Type B pancreatic cell (in vitro differentiated cells): ENCODE measurements at regions not wholly inside any gene's neighbourhood (a gene's known extent, or its start where the extent isn't known, plus 50 kb on each side); places are given as distances from the start of the nearest gene placed in this dataset.

ENCODE experiments used
- DNase-seq: peaks from one replicate; pipeline ENCODE4 v3.0.0; 2021; ENCODE audit warnings: mixed read lengths; ENCODE audit not compliant: unreplicated experiment; ENCODE audit errors: extremely low spot score
- H3K27ac Mint-ChIP-seq: 2 replicates; pipeline ENCODE4 v1.8.0; 2021; ENCODE audit warnings: mild to moderate bottlenecking, mixed read lengths
- H3K27me3 Mint-ChIP-seq: 2 replicates; pipeline ENCODE4 v1.8.0; 2021; ENCODE audit warnings: mixed read lengths
- H3K36me3 Mint-ChIP-seq: 2 replicates; pipeline ENCODE4 v1.8.0; 2021; ENCODE audit warnings: mixed read lengths
- H3K4me1 Mint-ChIP-seq: one replicate; pipeline ENCODE4 v1.8.0; 2021; ENCODE audit warnings: mixed read lengths; ENCODE audit not compliant: unreplicated experiment
- H3K4me3 Mint-ChIP-seq: 2 replicates; pipeline ENCODE4 v1.8.0; 2021; ENCODE audit warnings: mild to moderate bottlenecking, mixed read lengths
- H3K9me3 Mint-ChIP-seq: 2 replicates; pipeline ENCODE4 v1.8.0; 2021; ENCODE audit warnings: mixed read lengths
- CTCF ChIP-seq: fragments of 200-600 bp; sonication (generic); conservative IDR thresholded peaks from 2 replicates; pipeline ENCODE4 v1.5.0; 2021; ENCODE audit warnings: antibody characterized with exemption, mild to moderate bottlenecking

DNA sequence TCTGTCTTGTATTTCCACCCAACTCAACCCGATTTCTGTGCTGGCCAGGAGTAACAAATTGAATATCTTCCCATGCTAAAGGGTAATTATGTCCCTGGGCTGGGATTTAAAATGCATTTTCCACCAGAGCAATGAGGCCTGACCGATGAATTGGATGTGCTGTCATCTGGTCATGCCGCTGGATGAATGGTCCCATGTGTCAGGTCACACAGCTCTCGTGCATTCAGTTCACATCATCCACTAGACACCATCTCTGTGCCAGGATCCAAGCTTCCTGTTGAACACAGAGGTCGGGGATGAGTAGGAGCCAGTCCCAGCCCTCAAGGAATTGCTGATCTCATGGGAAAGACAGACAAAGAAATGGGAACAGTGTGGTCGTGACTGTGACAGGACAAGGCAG, 200.8 kb downstream of the ADRA2A start:
- Mint-ChIP-seq H3K4me1 (peaks cover 6% of the 10 kb centered on the region), H3K27ac (no peak overlapping the region), H3K36me3 (no peaks in the 10 kb centered on the region), H3K9me3 (no peaks in the 10 kb centered on the region), H3K4me3 (no peak overlapping the region), H3K27me3 (peaks cover 3% of the 10 kb centered on the region)
- no peak for TF ChIP-seq CTCF
- DNase-seq = no peak

DNA sequence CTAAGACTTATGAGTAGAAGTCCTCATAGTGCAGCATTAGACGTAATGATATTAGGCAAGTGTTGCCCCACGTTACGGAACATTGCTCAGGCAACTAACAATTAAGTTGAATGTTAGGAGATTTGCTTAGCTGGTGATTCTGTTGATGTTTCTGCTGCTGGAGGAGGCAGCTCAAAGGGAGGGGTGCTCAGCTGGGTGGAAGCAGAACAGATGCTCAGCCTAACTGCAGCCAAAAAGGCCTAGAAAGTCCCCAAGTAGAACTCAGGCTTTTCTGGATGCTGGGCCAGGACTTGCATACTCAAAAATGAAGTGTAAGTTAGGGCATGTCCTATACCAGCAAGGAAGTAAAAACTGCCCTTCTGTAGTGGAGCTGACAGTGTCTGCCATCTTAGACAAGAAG, 201.4 kb downstream of the ADRA2A start:
- peaks cover 6% of the 10 kb centered on the region for H3K4me1 Mint-ChIP-seq
- TF ChIP-seq CTCF = no peak
- no peak for DNase-seq
- no peaks in the 10 kb centered on the region for H3K36me3 Mint-ChIP-seq
- H3K27me3 Mint-ChIP-seq = peaks cover 7% of the 10 kb centered on the region
- no peak overlapping the region for H3K4me3 Mint-ChIP-seq
- H3K9me3 Mint-ChIP-seq = no peaks in the 10 kb centered on the region
- H3K27ac Mint-ChIP-seq = no peak overlapping the region

DNA sequence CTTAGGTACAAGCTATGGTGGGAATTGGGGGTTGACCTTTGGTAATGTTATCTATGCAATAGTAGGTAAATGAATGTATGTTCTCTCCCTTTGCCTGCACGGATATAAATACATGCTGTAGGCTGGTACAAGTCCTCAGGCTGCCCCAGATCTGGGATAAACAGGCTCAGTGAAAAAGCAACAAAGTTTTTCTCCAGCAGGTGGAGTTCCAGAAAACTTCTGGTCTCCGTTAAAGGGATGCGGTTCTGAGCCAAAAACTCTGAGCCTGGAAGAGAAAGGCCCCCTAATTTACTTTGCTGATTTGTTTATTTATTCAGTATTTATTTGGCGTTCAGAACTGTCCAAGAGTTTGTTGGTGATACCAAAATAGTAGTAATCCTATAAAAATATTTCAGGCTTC, 204.7 kb downstream of the ADRA2A start:
- no peak for DNase-seq
- no peaks in the 10 kb centered on the region for H3K36me3 Mint-ChIP-seq
- H3K4me1 Mint-ChIP-seq = no peaks in the 10 kb centered on the region
- no peaks in the 10 kb centered on the region for H3K9me3 Mint-ChIP-seq
- no peak overlapping the region for H3K4me3 Mint-ChIP-seq
- H3K27me3 Mint-ChIP-seq = peaks cover 4% of the 10 kb centered on the region
- H3K27ac Mint-ChIP-seq = no peak overlapping the region
- TF ChIP-seq CTCF = peak; percentile 66

GRCh38 chr10:111289461-111289860, 212.6 kb downstream of the ADRA2A start:
- H3K27ac Mint-ChIP-seq = no peak overlapping the region
- DNase-seq = no peak
- H3K9me3 Mint-ChIP-seq = no peaks in the 10 kb centered on the region
- H3K27me3 Mint-ChIP-seq = peaks cover 4% of the 10 kb centered on the region
- no peak for TF ChIP-seq CTCF
- H3K4me1 Mint-ChIP-seq = no peaks in the 10 kb centered on the region
- H3K36me3 Mint-ChIP-seq = no peaks in the 10 kb centered on the region
- H3K4me3 Mint-ChIP-seq = no peak overlapping the region

DNA sequence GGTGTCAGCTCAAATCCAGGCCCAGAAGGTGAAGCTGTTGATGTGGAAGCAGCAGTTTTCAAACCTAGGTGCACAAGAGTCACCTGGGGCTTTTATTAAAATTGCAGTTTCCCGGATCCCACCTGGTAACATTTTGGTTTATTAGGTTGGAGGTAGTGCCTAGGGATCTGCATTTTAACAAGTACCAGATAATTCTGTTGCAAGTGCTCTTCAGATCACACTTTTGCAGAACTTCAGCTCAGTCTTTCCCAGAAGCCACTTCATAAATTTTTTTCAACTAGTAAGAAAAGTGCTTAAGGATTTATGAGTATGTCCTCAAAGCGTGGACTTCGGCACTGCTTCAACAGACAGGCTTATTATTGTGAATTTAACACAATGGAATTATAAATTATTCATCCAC, 213.8 kb downstream of the ADRA2A start:
- Mint-ChIP-seq H3K9me3 (no peaks in the 10 kb centered on the region), H3K36me3 (no peaks in the 10 kb centered on the region), H3K27me3 (peaks cover 4% of the 10 kb centered on the region), H3K4me1 (no peaks in the 10 kb centered on the region), H3K4me3 (no peak overlapping the region), H3K27ac (no peak overlapping the region)
- no peak for TF ChIP-seq CTCF
- no peak for DNase-seq

GRCh38 chr10:111295788-111296187, 219.0 kb downstream of the ADRA2A start:
- H3K27ac Mint-ChIP-seq = no peak overlapping the region
- no peak for DNase-seq
- peaks cover 10% of the 10 kb centered on the region for H3K4me1 Mint-ChIP-seq
- TF ChIP-seq CTCF = no peak
- no peak overlapping the region for H3K4me3 Mint-ChIP-seq
- H3K9me3 Mint-ChIP-seq = no peaks in the 10 kb centered on the region
- H3K36me3 Mint-ChIP-seq = no peaks in the 10 kb centered on the region
- peaks cover 7% of the 10 kb centered on the region for H3K27me3 Mint-ChIP-seq
